OCI-LY1 (cell line): ENCODE measurements at regions not wholly inside any gene's neighbourhood (a gene's known extent, or its start where the extent isn't known, plus 50 kb on each side); places are given as distances from the start of the nearest gene placed in this dataset.

Source experiments
- EZH2 ChIP-seq: fragments of 200-600 bp; sonication (generic), shearing (Covaris generic); IDR thresholded peaks from 2 replicates; pipeline ENCODE4 v1.8.0; 2017; ENCODE audit warnings: borderline replicate concordance, mixed run types, mild to moderate bottlenecking, antibody characterized with exemption, low read length, moderate library complexity, mixed read lengths
- TF ChIP-seq, protein P1 (sequence below): fragments of 200-600 bp; sonication (generic), shearing (Covaris generic); IDR thresholded peaks from 2 replicates; pipeline ENCODE4 v1.5.1; 2017; ENCODE audit warnings: mild to moderate bottlenecking, antibody characterized with exemption, low read length, moderate library complexity, mixed read lengths

DNA sequence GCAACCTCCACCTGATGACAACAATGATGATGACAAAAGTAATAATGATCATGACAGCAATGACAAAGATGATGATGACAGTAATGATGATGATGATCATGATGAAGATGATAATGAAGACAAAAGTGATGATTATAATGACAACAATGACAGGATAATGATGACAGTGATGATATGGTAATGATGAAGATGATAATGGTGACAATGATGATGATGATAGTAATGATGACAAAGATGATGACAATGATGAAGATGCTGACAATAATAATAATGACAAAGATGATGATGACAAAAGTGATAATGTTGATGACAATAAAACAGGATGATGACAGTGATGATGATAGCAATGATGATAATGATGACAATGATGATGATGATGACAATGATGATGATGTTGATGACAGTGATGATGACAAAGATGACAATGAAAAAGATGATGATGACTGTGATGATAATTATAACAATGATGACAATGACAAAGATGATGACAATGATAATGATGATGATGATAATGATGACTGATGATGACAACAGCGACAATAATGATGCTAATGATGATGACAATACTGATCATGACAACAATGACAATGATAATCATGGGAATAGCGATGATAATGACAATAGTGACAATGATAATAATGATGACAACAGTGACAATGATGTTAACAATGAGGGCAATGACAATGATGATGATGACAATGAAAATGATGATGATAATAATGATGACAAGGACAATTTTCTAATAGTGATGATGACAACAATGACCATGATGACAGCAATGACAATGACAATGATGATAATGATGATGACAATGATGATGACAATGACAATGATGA is 1106.5 kb upstream of the AUTS2 start:
- TF ChIP-seq EZH2, result no peak
- TF ChIP-seq, protein P1, sequence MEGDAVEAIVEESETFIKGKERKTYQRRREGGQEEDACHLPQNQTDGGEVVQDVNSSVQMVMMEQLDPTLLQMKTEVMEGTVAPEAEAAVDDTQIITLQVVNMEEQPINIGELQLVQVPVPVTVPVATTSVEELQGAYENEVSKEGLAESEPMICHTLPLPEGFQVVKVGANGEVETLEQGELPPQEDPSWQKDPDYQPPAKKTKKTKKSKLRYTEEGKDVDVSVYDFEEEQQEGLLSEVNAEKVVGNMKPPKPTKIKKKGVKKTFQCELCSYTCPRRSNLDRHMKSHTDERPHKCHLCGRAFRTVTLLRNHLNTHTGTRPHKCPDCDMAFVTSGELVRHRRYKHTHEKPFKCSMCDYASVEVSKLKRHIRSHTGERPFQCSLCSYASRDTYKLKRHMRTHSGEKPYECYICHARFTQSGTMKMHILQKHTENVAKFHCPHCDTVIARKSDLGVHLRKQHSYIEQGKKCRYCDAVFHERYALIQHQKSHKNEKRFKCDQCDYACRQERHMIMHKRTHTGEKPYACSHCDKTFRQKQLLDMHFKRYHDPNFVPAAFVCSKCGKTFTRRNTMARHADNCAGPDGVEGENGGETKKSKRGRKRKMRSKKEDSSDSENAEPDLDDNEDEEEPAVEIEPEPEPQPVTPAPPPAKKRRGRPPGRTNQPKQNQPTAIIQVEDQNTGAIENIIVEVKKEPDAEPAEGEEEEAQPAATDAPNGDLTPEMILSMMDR, result no peak
